ENCODE measurements at regions not wholly inside any gene's neighbourhood (a gene's known extent, or its start where the extent isn't known, plus 50 kb on each side); places are given as distances from the start of the nearest gene placed in this dataset.
A peak's percentile ranks its signal among the peaks of the same experiment; 100 is the strongest.
"Not testable (repeated sequence)": the region's sequence is repeated elsewhere in the genome, so short reads cannot be mapped to it uniquely, and the experiment has no call there.

DNA sequence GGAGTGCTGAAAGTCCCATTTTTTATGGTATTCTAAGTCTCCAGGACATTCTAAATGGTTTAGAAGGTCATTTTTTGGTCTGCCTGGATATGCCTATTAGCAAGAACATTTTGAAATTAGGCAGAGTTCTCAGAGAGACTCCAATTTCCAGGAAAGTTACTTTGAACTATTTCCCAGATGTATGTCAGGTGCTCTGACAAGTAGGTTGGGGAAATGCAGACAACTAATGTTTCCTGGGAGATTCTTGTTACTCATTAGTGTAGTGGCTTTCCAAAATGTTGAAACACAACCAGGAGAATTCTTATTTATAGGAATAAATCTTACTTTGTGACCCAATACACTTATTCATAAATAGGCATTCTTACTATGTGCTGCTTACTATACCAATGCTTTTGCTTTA, 268.4 kb downstream of the ZNF37A start:
- DNase-seq (ENCODE audit: low read depth in 2 of 2) = not testable (repeated sequence)

DNA sequence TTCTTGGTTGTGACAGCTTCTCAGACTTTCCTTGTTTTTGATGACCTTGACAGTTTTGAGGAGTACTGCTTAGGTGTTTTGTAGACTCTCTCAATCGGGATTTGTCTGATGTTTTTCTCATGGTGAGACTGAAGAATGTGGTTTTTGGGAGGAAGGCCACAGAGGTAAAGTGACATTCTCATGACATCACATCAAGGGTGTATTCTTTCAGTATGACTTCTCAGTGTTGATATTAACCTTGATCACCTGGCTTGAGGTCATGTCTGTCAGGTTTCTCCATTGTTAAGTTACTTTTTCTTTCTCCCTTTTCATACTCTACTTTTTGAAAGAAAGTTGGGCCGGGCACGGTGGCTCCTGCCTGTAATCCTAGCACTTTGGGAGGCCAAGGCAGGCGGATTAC, 269.9 kb downstream of the ZNF37A start:
- not testable (repeated sequence) for DNase-seq (ENCODE audit: low read depth in 2 of 2)

DNA sequence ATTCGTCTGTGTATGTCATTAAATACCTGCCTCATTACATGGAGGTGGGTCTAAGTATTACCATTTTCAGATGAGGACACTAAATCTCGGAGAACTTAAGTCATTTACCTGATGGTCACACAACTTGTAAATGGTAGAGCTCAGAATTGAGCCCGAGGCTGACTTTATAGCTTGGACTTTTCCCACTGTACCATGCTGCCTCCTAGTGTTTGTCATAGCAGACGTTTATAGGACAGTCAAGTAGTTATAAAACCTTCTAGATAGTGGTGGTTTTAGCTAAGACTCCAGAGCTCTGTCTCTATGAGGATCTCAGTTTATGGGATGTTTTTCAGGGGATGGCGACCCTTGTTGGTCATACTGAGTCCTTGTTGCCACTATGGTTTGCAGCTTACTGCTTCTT, 271.8 kb downstream of the ZNF37A start:
- DNase-seq (ENCODE audit: low read depth in 2 of 2) = not testable (repeated sequence)

DNA sequence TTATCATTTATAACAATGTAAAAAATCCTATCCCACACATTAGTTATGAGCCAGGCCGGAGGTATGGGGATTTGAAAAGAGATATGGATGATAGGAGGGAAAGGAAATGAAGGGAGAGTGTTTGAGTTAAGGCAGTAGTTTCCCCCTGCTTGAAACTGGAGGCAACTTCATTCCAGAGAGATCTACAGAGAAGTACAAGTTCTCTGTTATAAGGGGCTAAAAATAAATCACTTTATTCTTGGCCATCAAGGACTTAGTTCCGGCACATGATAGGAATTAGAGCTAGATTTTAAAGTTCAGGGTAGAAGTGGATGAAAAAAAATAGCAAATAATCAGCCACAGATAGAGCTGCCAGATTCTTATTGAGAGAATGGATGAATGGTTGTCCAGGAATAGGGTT, 289.7 kb downstream of the ZNF37A start:
- DNase-seq (ENCODE audit: low read depth in 2 of 2) = not testable (repeated sequence)

DNA sequence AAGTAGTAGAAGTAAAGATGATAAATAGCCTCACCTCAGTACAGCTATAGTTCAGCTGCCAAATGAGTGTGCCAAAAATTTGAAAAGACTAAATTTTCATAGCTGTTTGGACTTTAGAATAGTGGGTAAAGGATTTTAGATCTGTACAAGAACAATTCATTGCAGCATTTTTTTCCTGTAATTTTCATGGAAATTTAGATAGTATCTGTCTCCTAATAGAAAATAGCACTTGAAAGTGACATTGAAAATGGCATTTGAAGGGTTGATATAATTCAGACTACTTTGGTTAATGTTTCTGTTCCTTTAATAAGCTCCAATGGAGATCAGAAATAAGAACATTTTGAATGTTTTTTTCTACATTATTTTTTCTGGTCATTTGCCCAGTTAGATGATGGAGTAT, 292.7 kb downstream of the ZNF37A start:
- DNase-seq (ENCODE audit: low read depth in 2 of 2) = not testable (repeated sequence)

DNA sequence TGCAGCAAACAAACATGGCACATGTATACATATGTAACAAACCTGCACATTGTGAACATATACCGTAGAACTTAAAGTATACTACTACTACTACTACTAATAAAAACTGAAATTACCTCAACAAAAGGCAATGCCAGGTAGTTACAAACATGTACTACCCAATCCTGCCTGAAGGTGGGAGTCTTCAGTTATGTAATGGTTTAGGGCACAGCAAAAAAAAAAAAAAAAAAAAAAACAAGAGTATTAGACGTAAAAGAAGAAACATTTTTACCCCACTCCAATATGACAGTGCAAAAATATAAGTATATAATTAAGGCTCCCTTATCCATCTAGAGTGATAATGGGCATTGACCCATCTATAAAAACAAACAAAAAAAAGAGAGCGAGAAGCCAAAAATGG, 296.6 kb downstream of the ZNF37A start:
- DNase-seq (ENCODE audit: low read depth in 2 of 2) = not testable (repeated sequence)

DNA sequence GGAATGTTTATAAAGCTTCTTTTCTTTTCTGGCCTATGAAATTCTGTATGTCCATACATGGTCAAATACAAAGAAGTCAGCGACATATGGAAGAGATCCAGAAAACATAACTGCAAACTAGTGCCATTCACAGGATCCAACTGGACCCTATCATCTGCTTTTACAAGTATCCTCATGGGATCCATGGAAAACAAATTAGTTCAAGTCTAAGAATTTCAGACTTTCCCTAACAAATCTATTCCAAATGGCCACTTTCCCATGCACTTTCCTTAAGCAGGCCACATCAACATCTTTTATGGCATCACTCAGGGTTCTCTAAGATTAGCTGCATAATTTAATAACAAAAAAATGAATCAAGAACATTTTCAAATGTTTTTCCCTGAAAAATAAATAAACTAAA, 301.3 kb downstream of the ZNF37A start:
- DNase-seq (ENCODE audit: low read depth in 2 of 2) = not testable (repeated sequence)

DNA sequence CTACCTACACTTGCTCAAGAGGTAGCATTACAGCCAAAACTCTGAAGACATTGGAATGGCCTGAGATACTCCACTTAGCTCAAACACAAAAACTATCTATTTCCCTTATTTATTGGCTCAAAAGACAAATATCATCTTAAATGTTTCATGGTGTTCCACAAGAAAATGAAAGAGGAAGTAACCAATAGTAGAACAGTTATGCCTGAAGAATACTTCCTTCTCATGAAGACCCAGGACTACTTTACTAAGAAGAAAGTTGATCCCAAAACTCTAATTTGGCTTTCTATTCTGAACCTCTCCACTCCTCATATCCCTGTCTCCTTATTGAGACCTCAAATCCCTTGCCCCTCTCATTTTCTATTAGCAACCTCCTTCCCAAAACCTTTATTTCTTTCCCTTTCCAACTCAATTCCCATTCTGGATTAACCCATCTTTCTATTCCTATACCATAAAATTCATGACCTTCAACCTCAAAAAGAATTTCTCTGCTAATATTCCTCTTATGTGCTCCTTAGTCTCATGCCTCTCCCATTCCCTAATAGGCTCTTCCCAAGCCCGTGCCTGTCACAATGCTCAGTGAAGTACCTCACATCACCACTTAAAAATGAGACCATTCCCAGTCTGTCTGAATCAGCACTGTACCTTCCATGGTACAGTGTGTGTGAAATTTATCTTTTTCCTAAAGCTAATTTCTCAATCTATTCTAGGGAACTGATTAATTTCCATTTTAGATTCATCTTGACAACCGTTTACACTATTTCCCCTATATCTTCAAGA, 302.2 kb downstream of the ZNF37A start:
- DNase-seq (ENCODE audit: low read depth in 2 of 2) = not testable (repeated sequence)

DNA sequence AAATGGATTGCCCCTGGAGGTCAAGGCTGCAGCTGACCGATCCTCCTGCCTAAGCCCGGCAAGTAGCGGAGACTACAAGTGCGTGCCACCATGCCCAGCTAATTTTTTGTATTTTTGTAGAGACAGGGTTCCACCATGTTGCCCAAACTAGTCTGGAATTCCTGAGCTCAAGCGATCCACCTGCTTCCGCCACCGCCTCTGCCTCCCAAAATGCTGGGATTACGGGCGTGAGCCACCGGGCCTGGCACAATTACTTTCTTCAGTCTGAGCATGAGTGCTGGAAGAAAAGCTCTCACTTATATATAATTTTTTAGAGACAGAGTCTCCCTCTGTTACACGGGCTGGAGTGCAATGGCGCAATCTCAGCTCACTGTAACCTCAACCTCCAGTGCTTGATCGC, 307.4 kb downstream of the ZNF37A start:
- DNase-seq (ENCODE audit: low read depth in 2 of 2) = not testable (repeated sequence)

DNA sequence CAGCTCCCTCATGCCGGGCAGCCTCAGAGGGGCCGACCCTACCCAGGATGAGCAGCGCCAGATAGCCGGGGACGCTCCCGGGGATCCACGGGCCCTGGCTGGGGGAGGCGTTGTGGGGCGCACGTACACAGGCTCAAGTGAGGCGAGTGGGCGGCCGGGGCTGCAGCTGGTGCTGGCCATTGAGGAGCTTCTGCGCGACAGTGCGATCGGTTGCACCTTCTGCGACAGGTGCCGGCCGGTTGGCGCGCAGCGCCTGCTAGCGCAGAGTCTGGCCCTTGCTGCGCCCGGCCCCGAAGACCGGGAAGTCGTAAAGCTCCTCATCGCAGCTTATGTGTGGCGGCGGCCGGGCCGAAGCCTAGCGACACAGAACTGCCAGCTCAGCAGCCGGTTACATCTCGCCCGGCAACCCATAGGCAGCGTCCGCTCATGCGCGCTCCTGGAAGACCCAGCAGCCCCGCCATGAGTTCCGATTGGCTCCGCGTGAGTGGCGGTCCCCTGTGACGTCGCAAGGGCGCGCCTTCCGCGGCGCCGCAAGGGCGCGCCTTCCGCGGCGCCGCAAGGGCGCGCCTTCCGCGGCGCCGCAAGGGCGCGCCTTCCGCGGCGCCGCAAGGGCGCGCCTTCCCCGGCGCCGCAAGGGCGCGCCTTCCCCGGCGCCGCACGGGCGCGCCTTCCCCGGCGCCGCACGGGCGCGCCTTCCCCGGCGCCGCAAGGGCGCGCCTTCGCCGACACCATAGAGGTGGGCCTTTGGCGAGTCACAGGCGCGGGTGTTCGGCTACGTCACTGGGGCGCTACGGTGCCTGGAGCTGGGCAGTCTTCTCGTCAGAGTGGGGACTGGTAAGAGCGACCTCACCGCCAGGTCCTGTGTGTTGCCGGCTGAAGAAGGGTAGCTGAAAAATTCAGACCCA, 308.6 kb downstream of the ZNF37A start:
- DNase-seq (ENCODE audit: low read depth in 2 of 2) = peak; percentile 84 to 86

DNA sequence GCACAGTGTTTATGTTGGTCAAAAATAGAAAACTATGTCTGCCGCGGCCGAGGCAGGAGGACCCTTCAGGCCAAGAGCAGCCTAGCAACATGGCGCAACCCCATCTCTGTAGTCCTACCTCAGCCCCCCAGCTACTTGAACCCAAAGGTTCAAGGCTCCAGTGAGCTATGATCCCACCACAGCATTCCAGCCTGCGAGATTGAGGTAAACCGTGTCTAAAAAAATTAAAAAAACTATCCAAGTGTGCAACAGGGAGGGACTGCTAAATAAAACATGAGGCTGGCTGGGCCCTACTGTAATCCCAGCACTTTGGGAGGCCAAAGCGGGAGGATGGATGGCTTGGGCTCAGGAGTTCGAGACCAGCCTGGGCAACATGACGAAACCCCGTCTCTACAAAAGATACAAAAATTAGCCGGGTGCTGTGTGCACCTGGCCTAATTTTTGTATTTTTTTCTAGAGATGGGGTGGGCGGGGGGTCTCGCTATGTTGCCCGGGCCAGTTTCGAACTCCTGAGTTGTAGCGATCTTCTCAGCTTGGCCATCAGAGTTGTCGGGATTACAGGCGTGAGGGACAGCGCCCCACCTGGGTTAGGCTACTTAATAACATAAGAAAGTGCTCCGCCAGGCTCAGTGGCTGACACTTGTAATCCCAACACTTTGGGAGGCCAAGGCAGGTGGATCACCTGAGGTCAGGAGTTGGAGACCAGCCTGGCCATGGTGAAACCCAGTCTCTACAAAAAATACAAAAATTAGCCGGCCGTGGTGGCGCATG, 309.4 kb downstream of the ZNF37A start:
- not testable (repeated sequence) for DNase-seq (ENCODE audit: low read depth in 2 of 2)

DNA sequence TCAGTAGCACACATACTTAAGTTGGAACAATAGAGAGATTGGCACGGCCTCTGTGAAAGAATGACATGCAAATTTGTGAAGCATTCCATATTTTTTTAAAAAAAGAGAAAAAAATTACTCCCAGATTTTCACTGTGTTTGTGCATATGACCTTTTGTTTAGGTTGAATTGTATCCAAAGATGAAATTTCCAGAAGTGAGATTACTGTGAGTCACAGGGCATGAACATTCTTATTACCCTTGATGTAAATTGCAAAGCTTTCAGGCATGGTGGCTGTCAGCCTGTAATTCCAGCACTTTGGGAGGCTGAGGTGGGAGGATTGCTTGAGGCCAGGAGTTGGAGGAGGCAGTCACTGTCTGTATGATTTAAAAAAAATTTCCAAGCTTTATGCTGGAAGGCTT, 329.5 kb downstream of the ZNF37A start:
- DNase-seq (ENCODE audit: low read depth in 2 of 2) = not testable (repeated sequence)

DNA sequence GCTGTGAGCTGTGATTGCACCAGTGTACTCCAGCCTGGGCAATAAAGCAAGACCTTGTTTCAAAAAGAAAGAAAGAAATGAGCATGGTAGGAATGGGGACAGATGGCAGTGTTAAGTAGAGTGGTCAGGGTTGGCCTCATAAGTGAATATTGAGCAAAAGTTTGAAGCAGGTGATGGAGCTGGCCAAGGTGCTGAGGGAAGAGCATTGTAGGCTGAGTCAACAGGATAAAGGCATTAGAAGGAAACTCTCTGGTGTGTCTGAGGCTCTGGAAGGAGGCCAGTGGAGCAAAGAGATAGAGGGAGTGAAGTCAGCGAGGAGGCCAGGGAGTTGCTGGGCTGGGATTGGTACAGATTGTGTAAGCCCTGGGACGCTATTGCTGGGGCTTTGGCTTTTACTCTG, 336.1 kb downstream of the ZNF37A start:
- DNase-seq (ENCODE audit: low read depth in 2 of 2) = not testable (repeated sequence)

DNA sequence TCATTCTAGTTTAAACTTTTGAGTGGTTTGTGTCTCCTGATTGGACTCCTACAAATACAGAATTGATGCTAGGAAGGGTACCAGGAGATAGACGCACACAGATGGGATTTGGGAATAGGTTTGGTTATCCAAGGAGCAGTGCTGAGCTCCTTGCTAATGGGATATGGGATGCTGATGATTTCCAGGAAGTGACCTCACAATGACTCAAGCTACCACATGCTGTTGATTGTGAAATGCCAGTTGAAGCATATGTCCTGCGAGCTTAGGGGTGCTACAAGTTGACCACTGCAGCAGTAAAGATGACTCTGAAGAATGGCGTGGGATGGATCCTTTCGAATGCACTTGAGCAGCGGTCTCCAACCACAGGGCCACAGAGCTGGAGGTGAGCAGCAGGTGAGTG, 343.2 kb downstream of the ZNF37A start:
- not testable (repeated sequence) for DNase-seq (ENCODE audit: low read depth in 2 of 2)

DNA sequence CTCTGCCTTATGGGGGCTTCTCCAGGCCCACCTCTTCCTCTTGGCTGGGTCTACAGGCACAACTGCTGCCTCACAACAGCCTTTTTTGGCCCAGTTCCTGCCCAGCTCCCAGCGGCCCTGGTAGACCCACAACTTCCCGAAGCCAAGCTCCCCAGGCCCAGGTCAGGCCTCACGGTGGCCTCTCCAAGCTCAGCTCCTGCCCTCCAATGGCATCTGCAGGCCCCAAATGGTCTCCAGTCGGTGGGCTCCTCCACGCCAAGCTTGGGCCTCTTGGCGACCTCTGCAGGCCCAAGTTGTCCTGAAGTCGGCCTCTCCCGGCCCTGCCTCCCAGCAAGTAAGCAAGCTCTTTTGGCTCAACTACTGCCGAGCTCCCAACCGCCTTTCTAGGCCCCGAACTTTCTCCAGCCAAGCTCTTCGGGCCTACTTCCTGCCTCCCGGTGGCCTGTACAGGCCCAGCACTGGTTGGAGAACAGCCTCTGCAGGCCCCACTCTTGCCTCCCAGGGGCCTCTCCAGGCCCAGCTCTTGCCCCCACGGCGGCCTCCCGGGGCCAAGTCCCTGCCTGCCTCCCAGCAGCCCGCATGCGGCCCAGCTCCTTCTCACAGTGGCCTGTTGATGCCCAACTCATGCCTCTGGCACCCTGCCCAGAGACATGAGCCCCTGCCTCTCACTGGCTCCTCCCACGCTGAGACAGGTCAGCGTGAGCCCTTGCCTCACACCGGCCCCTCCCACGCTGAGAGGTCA, 354.6 kb downstream of the ZNF37A start:
- not testable (repeated sequence) for DNase-seq (ENCODE audit: low read depth in 2 of 2)

DNA sequence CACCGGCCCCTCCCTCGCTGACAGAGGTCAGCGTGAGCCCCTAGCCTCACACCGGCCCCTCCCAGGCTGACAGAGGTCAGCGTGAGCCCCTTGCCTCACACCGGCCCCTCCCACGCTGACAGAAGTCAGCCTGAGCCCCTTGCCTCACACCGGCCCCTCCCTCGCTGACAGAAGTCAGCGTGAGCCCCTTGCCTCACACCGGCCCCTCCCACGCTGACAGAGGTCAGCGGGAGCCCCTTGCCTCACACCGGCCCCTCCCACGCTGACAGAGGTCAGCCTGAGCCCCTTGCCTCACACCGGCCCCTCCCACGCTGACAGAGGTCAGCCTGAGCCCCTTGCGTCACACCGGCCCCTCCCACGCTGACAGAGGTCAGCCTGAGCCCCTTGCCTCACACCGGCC, 355.5 kb downstream of the ZNF37A start:
- not testable (repeated sequence) for DNase-seq (ENCODE audit: low read depth in 2 of 2)

DNA sequence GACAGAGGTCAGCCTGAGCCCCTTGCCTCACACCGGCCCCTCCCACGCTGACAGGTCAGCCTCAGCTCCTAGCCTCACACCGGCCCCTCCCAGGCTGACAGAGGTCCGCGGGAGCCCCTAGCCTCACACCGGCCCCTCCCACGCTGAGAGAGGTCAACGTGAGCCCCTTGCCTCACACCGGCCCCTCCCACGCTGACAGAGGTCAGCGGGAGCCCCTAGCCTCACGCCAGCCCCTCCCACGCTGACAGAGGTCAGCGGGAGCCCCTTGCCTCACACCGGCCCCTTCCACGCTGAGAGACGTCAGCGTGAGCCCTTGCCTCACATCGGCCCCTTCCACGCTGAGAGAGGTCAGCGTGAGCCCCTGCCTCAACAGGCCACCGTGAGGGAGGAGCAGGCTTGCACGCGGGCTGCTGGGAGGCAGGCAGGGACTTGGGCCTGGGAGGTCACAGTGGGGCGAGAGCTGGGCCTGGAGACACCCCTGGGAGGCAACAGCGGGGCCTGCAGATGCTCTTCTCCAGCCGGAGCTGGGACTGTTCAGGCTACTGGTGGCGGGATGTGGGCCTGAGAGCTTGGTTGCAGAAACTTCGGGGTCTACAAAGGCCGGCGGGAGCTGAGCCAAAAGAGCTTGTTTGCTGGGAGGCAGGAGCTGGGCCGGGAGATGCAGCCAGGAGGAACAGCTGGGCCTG, 356.4 kb downstream of the ZNF37A start:
- DNase-seq (ENCODE audit: low read depth in 2 of 2) = not testable (repeated sequence)

DNA sequence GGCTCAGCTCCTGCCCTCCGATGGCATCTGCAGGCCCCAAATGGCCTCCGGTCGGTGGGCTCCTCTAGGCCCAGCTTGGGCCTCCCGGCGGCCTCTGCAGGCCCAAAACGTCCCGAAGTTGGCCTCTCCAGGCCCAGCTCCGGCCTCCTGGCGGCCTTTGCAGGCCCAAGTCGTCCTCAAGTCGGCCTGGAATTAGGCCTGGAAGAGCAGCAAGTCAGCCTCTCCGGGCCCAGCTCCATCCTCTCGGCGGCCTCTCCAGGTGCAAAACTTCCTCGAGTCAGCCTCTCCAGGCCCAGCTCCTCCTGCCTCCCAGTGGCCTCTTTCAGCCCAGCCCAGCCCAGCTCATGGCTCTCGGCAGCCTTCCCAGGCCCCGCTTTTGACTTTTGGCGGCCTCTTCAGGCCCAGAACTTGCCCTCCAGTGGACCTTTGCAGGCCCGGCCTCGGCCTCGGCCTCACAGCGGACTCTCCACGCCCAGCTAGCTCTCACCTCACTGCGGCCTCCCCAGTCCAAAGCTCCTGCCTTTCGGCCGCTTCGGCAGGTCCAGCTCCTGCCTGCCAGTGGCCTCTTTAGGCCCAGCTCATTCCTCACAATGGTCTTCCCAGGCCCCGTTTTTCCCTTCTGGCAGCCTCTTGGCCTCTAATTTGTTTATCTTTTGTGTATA, 357.3 kb downstream of the ZNF37A start:
- not testable (repeated sequence) for DNase-seq (ENCODE audit: low read depth in 2 of 2)

Measured in fibroblast of skin of left quadriceps (primary cell).